ENCODE measurements at regions not wholly inside any gene's neighbourhood (a gene's known extent, or its start where the extent isn't known, plus 50 kb on each side); places are given as distances from the start of the nearest gene placed in this dataset.
"Not testable (repeated sequence)": the region's sequence is repeated elsewhere in the genome, so short reads cannot be mapped to it uniquely, and the experiment has no call there.

- TF ChIP-seq CTCF (conservative IDR thresholded peaks at IDR 0.05); EZH2 (IDR thresholded peaks at IDR 0.05; ENCODE audit: low read depth): not testable (repeated sequence)
These were observed 79.8 kb downstream of the LGALS9B start for GRCh38 chr17:20387549-20387948.

Measured in PC-9 (cell line).